ENCODE measurements at regions not wholly inside any gene's neighbourhood (a gene's known extent, or its start where the extent isn't known, plus 50 kb on each side); places are given as distances from the start of the nearest gene placed in this dataset.

DNA sequence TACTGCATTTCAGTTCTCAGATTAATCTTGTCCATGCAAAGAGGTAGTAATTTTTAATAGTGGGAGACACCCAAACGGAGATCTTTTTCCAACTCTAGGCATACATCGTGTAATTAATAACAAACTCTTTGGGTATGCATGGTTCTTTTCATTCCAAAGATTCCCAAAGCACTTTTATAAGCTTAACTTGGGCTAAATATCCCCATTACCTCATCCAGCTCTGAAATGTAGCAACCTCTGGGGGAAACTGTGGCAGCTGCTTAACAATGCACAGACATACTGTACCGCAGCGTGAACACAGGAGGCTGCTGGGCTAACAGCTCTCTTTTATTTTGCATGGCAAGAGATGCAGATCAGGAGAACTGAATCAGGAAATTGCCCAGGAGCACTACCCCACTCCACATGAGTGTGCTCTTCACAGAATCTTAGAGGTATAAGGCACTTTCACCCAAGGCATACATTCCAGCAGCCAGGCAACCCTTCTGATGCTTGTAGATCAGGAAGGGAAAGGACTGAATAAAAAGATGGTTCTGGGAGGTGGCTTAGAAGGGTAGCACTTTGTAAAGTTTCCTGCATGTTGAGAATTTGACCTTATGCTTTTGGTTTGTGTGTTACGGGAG, 114.4 kb upstream of the GLI3 start:
- Mint-ChIP-seq H3K9me3 (ENCODE audit: low read depth) (no peaks in the 10 kb centered on the region), H3K27ac (no peak overlapping the region), H3K27me3 (no peaks in the 10 kb centered on the region), H3K4me3 (ENCODE audit: low read depth) (no peak overlapping the region), H3K36me3 (ENCODE audit: insufficient read depth) (no peaks in the 10 kb centered on the region), H3K4me1 (ENCODE audit: low read depth) (no peaks in the 10 kb centered on the region)
- TF ChIP-seq, protein P1, sequence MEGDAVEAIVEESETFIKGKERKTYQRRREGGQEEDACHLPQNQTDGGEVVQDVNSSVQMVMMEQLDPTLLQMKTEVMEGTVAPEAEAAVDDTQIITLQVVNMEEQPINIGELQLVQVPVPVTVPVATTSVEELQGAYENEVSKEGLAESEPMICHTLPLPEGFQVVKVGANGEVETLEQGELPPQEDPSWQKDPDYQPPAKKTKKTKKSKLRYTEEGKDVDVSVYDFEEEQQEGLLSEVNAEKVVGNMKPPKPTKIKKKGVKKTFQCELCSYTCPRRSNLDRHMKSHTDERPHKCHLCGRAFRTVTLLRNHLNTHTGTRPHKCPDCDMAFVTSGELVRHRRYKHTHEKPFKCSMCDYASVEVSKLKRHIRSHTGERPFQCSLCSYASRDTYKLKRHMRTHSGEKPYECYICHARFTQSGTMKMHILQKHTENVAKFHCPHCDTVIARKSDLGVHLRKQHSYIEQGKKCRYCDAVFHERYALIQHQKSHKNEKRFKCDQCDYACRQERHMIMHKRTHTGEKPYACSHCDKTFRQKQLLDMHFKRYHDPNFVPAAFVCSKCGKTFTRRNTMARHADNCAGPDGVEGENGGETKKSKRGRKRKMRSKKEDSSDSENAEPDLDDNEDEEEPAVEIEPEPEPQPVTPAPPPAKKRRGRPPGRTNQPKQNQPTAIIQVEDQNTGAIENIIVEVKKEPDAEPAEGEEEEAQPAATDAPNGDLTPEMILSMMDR (IDR thresholded peaks at IDR 0.05; ENCODE audit: unreplicated experiment), result no peak
- no peak for DNase-seq (ENCODE audit: low spot score, unreplicated experiment)

DNA sequence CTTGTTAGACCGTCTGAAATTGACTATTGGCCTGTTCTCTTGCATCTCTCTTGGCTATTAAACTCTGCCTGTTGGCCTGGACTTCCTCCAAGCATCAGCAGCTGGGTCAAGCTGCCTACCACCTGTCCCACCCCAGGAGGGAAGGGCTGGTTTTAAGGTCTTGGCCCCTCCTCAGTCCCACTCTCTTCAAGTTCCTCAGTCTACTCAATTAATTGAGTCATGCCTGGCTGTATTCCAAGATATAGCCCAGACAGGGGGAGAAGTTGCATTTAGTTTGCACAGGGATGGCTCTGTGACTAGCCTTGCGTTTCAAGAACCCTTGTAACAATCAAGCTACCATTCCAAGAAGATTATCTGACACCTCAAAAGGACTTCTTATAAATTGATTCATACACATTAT, 113.8 kb upstream of the GLI3 start:
- H3K27me3 Mint-ChIP-seq, result no peaks in the 10 kb centered on the region
- no peaks in the 10 kb centered on the region for H3K36me3 Mint-ChIP-seq (ENCODE audit: insufficient read depth)
- no peaks in the 10 kb centered on the region for H3K4me1 Mint-ChIP-seq (ENCODE audit: low read depth)
- DNase-seq (ENCODE audit: low spot score, unreplicated experiment), result no peak
- TF ChIP-seq, protein P1 (IDR thresholded peaks at IDR 0.05; ENCODE audit: unreplicated experiment), result no peak
- no peaks in the 10 kb centered on the region for H3K9me3 Mint-ChIP-seq (ENCODE audit: low read depth)
- H3K27ac Mint-ChIP-seq, result no peak overlapping the region
- no peak overlapping the region for H3K4me3 Mint-ChIP-seq (ENCODE audit: low read depth)

DNA sequence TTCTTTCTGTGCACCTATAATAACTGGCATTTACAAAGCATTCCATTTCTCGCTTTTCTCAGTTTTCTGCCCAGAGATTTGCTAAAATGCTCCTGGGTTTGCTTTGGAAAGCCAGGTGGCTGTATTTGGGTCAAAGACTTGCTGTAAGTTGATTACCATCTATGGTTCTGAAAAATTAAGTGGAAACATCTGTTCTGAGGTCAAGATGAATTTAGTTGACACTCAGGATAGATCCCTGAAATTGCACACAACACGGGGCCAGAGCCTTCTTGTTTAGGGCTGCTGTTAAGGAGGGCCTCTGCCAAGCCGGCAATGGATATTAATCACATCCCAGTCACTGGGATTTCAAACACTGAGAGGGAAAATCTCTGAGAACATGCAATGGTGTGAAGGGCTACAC, 111.6 kb upstream of the GLI3 start:
- TF ChIP-seq, protein P1 (IDR thresholded peaks at IDR 0.05; ENCODE audit: unreplicated experiment), result no peak
- Mint-ChIP-seq H3K36me3 (ENCODE audit: insufficient read depth) (no peaks in the 10 kb centered on the region), H3K9me3 (ENCODE audit: low read depth) (no peaks in the 10 kb centered on the region), H3K27ac (no peak overlapping the region), H3K4me1 (ENCODE audit: low read depth) (no peaks in the 10 kb centered on the region), H3K4me3 (ENCODE audit: low read depth) (no peak overlapping the region), H3K27me3 (no peaks in the 10 kb centered on the region)
- DNase-seq (ENCODE audit: low spot score, unreplicated experiment), result no peak

DNA sequence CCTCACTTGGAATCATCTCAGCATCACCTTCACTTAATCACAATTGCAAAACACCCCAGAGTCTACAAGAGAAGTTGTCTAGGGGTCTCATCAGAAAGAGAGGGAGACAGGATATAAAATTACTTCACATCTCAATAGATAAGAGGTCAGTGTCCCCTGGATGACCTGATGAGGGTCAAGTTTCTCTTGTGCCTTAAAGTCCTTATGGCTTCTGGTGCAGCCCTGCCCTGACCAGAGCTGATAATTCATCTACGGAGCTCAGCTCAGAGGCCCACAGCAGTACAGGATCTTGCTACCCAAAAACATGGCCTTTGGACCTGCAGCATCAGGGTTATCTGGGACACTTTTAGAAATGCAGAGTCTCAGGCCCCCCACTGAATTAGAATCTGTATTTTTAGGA, 111.1 kb upstream of the GLI3 start:
- Mint-ChIP-seq H3K27me3 (no peaks in the 10 kb centered on the region), H3K36me3 (ENCODE audit: insufficient read depth) (no peaks in the 10 kb centered on the region), H3K9me3 (ENCODE audit: low read depth) (no peaks in the 10 kb centered on the region), H3K4me3 (ENCODE audit: low read depth) (no peak overlapping the region), H3K4me1 (ENCODE audit: low read depth) (no peaks in the 10 kb centered on the region), H3K27ac (no peak overlapping the region)
- DNase-seq (ENCODE audit: low spot score, unreplicated experiment), result no peak
- TF ChIP-seq, protein P1 (IDR thresholded peaks at IDR 0.05; ENCODE audit: unreplicated experiment), result no peak

- H3K4me3 Mint-ChIP-seq (ENCODE audit: low read depth), result no peak overlapping the region
- H3K9me3 Mint-ChIP-seq (ENCODE audit: low read depth), result no peaks in the 10 kb centered on the region
- no peaks in the 10 kb centered on the region for H3K27me3 Mint-ChIP-seq
- TF ChIP-seq, protein P1 (IDR thresholded peaks at IDR 0.05; ENCODE audit: unreplicated experiment), result no peak
- DNase-seq (ENCODE audit: low spot score, unreplicated experiment), result no peak
- H3K4me1 Mint-ChIP-seq (ENCODE audit: low read depth), result no peaks in the 10 kb centered on the region
- no peak overlapping the region for H3K27ac Mint-ChIP-seq
- no peaks in the 10 kb centered on the region for H3K36me3 Mint-ChIP-seq (ENCODE audit: insufficient read depth)
Measured at GRCh38 chr7:42347616-42348015, 110.6 kb upstream of the GLI3 start.
